H9 (cell line): ENCODE measurements at regions not wholly inside any gene's neighbourhood (a gene's known extent, or its start where the extent isn't known, plus 50 kb on each side); places are given as distances from the start of the nearest gene placed in this dataset.

Experiments
- DNase-seq: peaks from one replicate; pipeline ENCODE4 v3.0.0-alpha.2; 2017
- H2AFZ ChIP-seq: one replicate; pipeline ENCODE4 v1.6.1; 2013; ENCODE audit warnings: mild to moderate bottlenecking, low read length, control low read depth, moderate library complexity
- H2AK5ac ChIP-seq: 2 replicates; pipeline ENCODE4 v1.6.1; 2013; ENCODE audit warnings: low read length, control low read depth, mixed read lengths; ENCODE audit not compliant: insufficient read length
- H2BK120ac ChIP-seq: one replicate; pipeline ENCODE4 v1.6.1; 2013; ENCODE audit warnings: low read depth, mild to moderate bottlenecking, low read length, control low read depth, inconsistent platforms; ENCODE audit not compliant: poor library complexity, severe bottlenecking
- H2BK12ac ChIP-seq: 2 replicates; pipeline ENCODE4 v1.6.1; 2013; ENCODE audit warnings: low read length, control low read depth, mixed read lengths, low read depth; ENCODE audit not compliant: insufficient read length
- H2BK15ac ChIP-seq: 2 replicates; pipeline ENCODE4 v1.6.1; 2013; ENCODE audit warnings: low read depth, low read length, control low read depth
- H2BK20ac ChIP-seq: one replicate; pipeline ENCODE4 v1.6.1; 2013; ENCODE audit warnings: low read depth, mild to moderate bottlenecking, low read length, control low read depth, inconsistent platforms; ENCODE audit not compliant: poor library complexity, severe bottlenecking
- H2BK5ac ChIP-seq: 2 replicates; pipeline ENCODE4 v1.6.1; 2013; ENCODE audit warnings: low read length, control low read depth, mixed read lengths; ENCODE audit not compliant: insufficient read length
- H3K14ac ChIP-seq: 2 replicates; pipeline ENCODE4 v1.6.1; 2013; ENCODE audit warnings: low read length, control low read depth; ENCODE audit not compliant: insufficient read depth
- H3K18ac ChIP-seq: 2 replicates; pipeline ENCODE4 v1.6.1; 2013; ENCODE audit warnings: low read depth, mild to moderate bottlenecking, mixed read lengths, low read length, control low read depth; ENCODE audit not compliant: insufficient read length
- H3K23ac ChIP-seq: 2 replicates; pipeline ENCODE4 v1.6.1; 2013; ENCODE audit warnings: low read length, control low read depth, mixed read lengths, low read depth; ENCODE audit not compliant: insufficient read length
- H3K23me2 ChIP-seq: 2 replicates; pipeline ENCODE4 v1.6.1; 2013; ENCODE audit warnings: low read depth, mild to moderate bottlenecking, mixed read lengths, low read length, control low read depth; ENCODE audit not compliant: insufficient read length, poor library complexity, severe bottlenecking
- H3K27ac ChIP-seq: 2 replicates; pipeline ENCODE4 v1.5.1; 2013; ENCODE audit warnings: low read length, control low read depth, mixed read lengths, low read depth; ENCODE audit not compliant: insufficient read length
- H3K27me3 ChIP-seq: 2 replicates; pipeline ENCODE4 v1.6.1; 2013; ENCODE audit warnings: low read length, control low read depth, inconsistent platforms; ENCODE audit not compliant: insufficient read depth
- H3K4ac ChIP-seq: 2 replicates; pipeline ENCODE4 v1.6.1; 2013; ENCODE audit warnings: low read depth, mild to moderate bottlenecking, control low read depth, inconsistent platforms, low read length, moderate library complexity
- H3K4me1 ChIP-seq: 2 replicates; pipeline ENCODE4 v1.6.1; 2013; ENCODE audit warnings: low read length, control low read depth, inconsistent platforms; ENCODE audit not compliant: insufficient read depth
- H3K4me2 ChIP-seq: 2 replicates; pipeline ENCODE4 v1.6.1; 2013; ENCODE audit warnings: low read length, control low read depth, mixed read lengths; ENCODE audit not compliant: insufficient read length, insufficient read depth
- H3K56ac ChIP-seq: 2 replicates; pipeline ENCODE4 v1.6.1; 2013; ENCODE audit warnings: low read depth, mild to moderate bottlenecking, mixed read lengths, low read length, control low read depth; ENCODE audit not compliant: insufficient read length
- H3K79me1 ChIP-seq: 2 replicates; pipeline ENCODE4 v1.6.1; 2013; ENCODE audit warnings: low read depth, mild to moderate bottlenecking, moderate library complexity, low read length, control low read depth, inconsistent platforms; ENCODE audit not compliant: insufficient read depth, poor library complexity, severe bottlenecking
- H3K79me2 ChIP-seq: 2 replicates; pipeline ENCODE4 v1.6.1; 2013; ENCODE audit warnings: low read length, control low read depth, inconsistent platforms; ENCODE audit not compliant: insufficient read depth
- H3K9ac ChIP-seq: 2 replicates; pipeline ENCODE4 v1.6.1; 2013; ENCODE audit warnings: low read length, control low read depth, mixed read lengths; ENCODE audit not compliant: insufficient read length; ENCODE audit errors: extremely low read depth
- H3K9me3 ChIP-seq: one replicate; pipeline ENCODE4 v1.6.1; 2013; ENCODE audit warnings: low read depth, low read length, inconsistent platforms; ENCODE audit not compliant: control insufficient read depth
- H3T11ph ChIP-seq: one replicate; pipeline ENCODE4 v1.6.1; 2013; ENCODE audit warnings: mild to moderate bottlenecking, low read length, control low read depth, inconsistent platforms
- H4K20me1 ChIP-seq: one replicate; pipeline ENCODE4 v1.6.1; 2013; ENCODE audit not compliant: control insufficient read depth, insufficient read length, insufficient read depth
- H4K5ac ChIP-seq: 2 replicates; pipeline ENCODE4 v1.6.1; 2013; ENCODE audit warnings: low read depth, mild to moderate bottlenecking, mixed read lengths, low read length, control low read depth; ENCODE audit not compliant: insufficient read length
- H4K8ac ChIP-seq: replicated peaks from 2 replicates; pipeline ENCODE4 v1.6.1; 2013; ENCODE audit warnings: low read length, control low read depth, mixed read lengths, low read depth; ENCODE audit not compliant: insufficient read length
- H4K91ac ChIP-seq: 2 replicates; pipeline ENCODE4 v1.6.1; 2013; ENCODE audit warnings: low read depth, mild to moderate bottlenecking, moderate library complexity, mixed read lengths, low read length, control low read depth; ENCODE audit not compliant: insufficient read length
- H3K27ac Mint-ChIP-seq, 3 experiments: 2 replicates in 2 of 3; 3 replicates in 1 of 3; pipeline ENCODE4 v1.8.0; 2020 to 2021; ENCODE audit warnings: mixed read lengths in 3 of 3, mild to moderate bottlenecking in 1 of 3, moderate library complexity in 1 of 3
- H3K27me3 Mint-ChIP-seq: 2 replicates; pipeline ENCODE4 v1.8.0; 2021; ENCODE audit warnings: low read depth, mild to moderate bottlenecking, moderate library complexity, mixed read lengths
- H3K36me3 Mint-ChIP-seq, 3 experiments: 2 replicates in 2 of 3; 3 replicates in 1 of 3; pipeline ENCODE4 v1.8.0; 2020 to 2021; ENCODE audit warnings: low read depth in 3 of 3, mixed read lengths in 3 of 3; ENCODE audit not compliant: insufficient read depth in 1 of 3
- H3K4me1 Mint-ChIP-seq, 2 experiments: 2 replicates each; pipeline ENCODE4 v1.8.0; 2020; ENCODE audit warnings: mixed read lengths in 2 of 2
- H3K4me3 Mint-ChIP-seq, 2 experiments: 2 replicates in 1 of 2; 3 replicates in 1 of 2; pipeline ENCODE4 v1.8.0; 2020 to 2021; ENCODE audit warnings: mild to moderate bottlenecking in 2 of 2, mixed read lengths in 2 of 2, moderate library complexity in 1 of 2
- H3K9me3 Mint-ChIP-seq, 2 experiments: 2 replicates in 1 of 2; 3 replicates in 1 of 2; pipeline ENCODE4 v1.8.0; 2020; ENCODE audit warnings: mild to moderate bottlenecking in 2 of 2, mixed read lengths in 2 of 2, moderate library complexity in 1 of 2
- CTCF ChIP-seq: fragments of 200-600 bp; sonication (generic); conservative IDR thresholded peaks from 3 replicates; pipeline ENCODE4 v1.8.0; 2021; ENCODE audit warnings: antibody characterized with exemption, mild to moderate bottlenecking
- WGBS: extraction: QIAGEN DNeasy Blood & Tissue Kit; methylation state at CpG from one replicate; pipeline ENCODE4 v1.1.7; 2013; ENCODE audit warnings: missing lambda C conversion rate, low lambda C conversion rate, mixed read lengths; ENCODE audit not compliant: insufficient read length; ENCODE audit errors: extremely low coverage; 5-methylcytosine and 5-hydroxymethylcytosine counted together

DNA sequence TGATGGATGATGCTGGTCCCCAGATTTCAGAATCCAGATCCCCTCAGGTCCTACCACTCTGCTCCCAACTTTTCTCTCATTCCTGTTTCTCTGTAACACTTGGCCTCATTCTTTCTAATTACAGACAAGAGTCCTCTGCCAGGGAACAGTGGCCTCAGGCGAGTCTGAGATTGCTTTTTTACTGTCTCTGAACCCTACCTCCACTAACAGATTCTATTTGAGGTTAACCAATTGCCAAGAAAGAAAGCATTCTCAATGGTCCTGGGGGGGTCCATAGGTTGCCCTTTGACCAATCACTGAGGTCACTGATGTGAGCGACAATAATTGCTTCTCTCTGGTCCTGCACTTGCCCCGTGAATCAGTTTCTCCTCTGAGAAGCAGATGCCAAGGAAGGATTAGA, 145.2 kb upstream of the TMEM108 start:
- DNase-seq, result no peak
- Histone ChIP-seq H3K79me2 (no peaks in the 10 kb centered on the region), H2BK120ac (no peak overlapping the region), H2AK5ac (no peak overlapping the region), H4K5ac (no peak overlapping the region), H2BK20ac (no peak overlapping the region), H4K20me1 (no peaks in the 10 kb centered on the region), H2BK5ac (no peak overlapping the region), H3K4me1 (no peaks in the 10 kb centered on the region), H3K9ac (no peak overlapping the region), H4K91ac (no peak overlapping the region), H3K14ac (no peak overlapping the region), H3K79me1 (no peaks in the 10 kb centered on the region), H3K18ac (no peak overlapping the region), H2BK15ac (no peak overlapping the region), H2AFZ (no peak overlapping the region), H3T11ph (no peak overlapping the region), H3K56ac (no peak overlapping the region), H3K4ac (no peak overlapping the region), H3K27ac (no peak overlapping the region), H2BK12ac (no peak overlapping the region), H3K27me3 (no peaks in the 10 kb centered on the region), H3K23me2 (no peaks in the 10 kb centered on the region), H3K23ac (no peak overlapping the region), H3K9me3 (no peaks in the 10 kb centered on the region), H3K4me2 (no peak overlapping the region), H4K8ac (no peak overlapping the region)
- no CpG with 5 or more reads among the region's 3 CpGs for WGBS
- no peak for TF ChIP-seq CTCF
- H3K9me3 Mint-ChIP-seq, result no peaks in the 10 kb centered on the region
- no peak overlapping the region for H3K27ac Mint-ChIP-seq
- no peaks in the 10 kb centered on the region for H3K36me3 Mint-ChIP-seq
- no peak overlapping the region for H3K4me3 Mint-ChIP-seq
- H3K4me1 Mint-ChIP-seq, result no peaks in the 10 kb centered on the region
- H3K27me3 Mint-ChIP-seq, result no peaks in the 10 kb centered on the region
